Uterus (tissue), 2 donors: ENCODE measurements at regions not wholly inside any gene's neighbourhood (a gene's known extent, or its start where the extent isn't known, plus 50 kb on each side); places are given as distances from the start of the nearest gene placed in this dataset.

ENCODE experiments used
- CTCF ChIP-seq, 4 experiments: fragments of 200-600 bp in 2 of 4; fragments of 450-650 bp in 2 of 4; sonication (generic) in 2 of 4; IDR thresholded peaks; one replicate each; pipeline ENCODE4 v1.5.1; 2016 to 2019; ENCODE audit warnings: antibody characterized with exemption in 4 of 4, mild to moderate bottlenecking in 2 of 4, moderate library complexity in 1 of 4
- POLR2A ChIP-seq, 2 donors: fragments of 450-650 bp; IDR thresholded peaks; one replicate each; pipeline ENCODE4 v1.6.1; 2016; ENCODE audit warnings: antibody characterized with exemption in 2 of 2, mild to moderate bottlenecking in 1 of 2, moderate library complexity in 1 of 2

GRCh38 chr4:119725011-119725410 is 96.4 kb upstream of the PDE5A start:
- TF ChIP-seq CTCF (IDR thresholded peaks at IDR 0.05) (no peak), POLR2A (IDR thresholded peaks at IDR 0.05) (no peak)
